ENCODE measurements at regions not wholly inside any gene's neighbourhood (a gene's known extent, or its start where the extent isn't known, plus 50 kb on each side); places are given as distances from the start of the nearest gene placed in this dataset.
"Not testable (repeated sequence)": the region's sequence is repeated elsewhere in the genome, so short reads cannot be mapped to it uniquely, and the experiment has no call there.

- Histone ChIP-seq H2AFZ (ENCODE audit: low read length) (no peak overlapping the region), H4K20me1 (ENCODE audit: insufficient read depth, low read length) (no peaks in the 10 kb centered on the region), H3K36me3 (replicated peaks; ENCODE audit: insufficient read depth, low read length) (no peaks in the 10 kb centered on the region), H3F3A (ENCODE audit: insufficient read depth, low read length) (no peaks in the 10 kb centered on the region), H3K4me2 (ENCODE audit: low read depth, low read length) (no peak overlapping the region), H3K27me3 (replicated peaks; ENCODE audit: insufficient read depth, low read length) (no peaks in the 10 kb centered on the region), H3K9me3 (replicated peaks; ENCODE audit: insufficient read depth, low read length) (no peaks in the 10 kb centered on the region), H3K4me3 (ENCODE audit: low read length) (no peak overlapping the region), H3K4me1 (ENCODE audit: low read length) (no peaks in the 10 kb centered on the region), H3K27ac (ENCODE audit: low read length) (no peak overlapping the region), H3K9ac (ENCODE audit: low read length) (no peak overlapping the region), H3K9me2 (replicated peaks; ENCODE audit: insufficient read depth, low read length) (no peaks in the 10 kb centered on the region), H3K79me2 (ENCODE audit: low read length) (no peaks in the 10 kb centered on the region)
- TF ChIP-seq EZH2phosphoT487 (IDR thresholded peaks at IDR 0.05; ENCODE audit: low read length) (no peak), EZH2 (optimal IDR thresholded peaks at IDR 0.05; ENCODE audit: low read depth, low read length) (no peak), CTCF (IDR thresholded peaks at IDR 0.05; ENCODE audit: low read length) (no peak)
- DNase-seq = peak; percentile 27
Observed at GRCh38 chr4:64095398-64095797, 313.9 kb downstream of the TECRL start.

- no peak for TF ChIP-seq EZH2phosphoT487 (IDR thresholded peaks at IDR 0.05; ENCODE audit: low read length)
Observed at GRCh38 chr4:64079316-64079715, 329.9 kb downstream of the TECRL start.

GRCh38 chr4:64068096-64068495 lies 341.2 kb downstream of the TECRL start:
- Histone ChIP-seq H3K4me2 (ENCODE audit: low read depth, low read length) (no peak overlapping the region), H3F3A (ENCODE audit: insufficient read depth, low read length) (no peaks in the 10 kb centered on the region), H3K9me2 (replicated peaks; ENCODE audit: insufficient read depth, low read length) (no peaks in the 10 kb centered on the region), H4K20me1 (ENCODE audit: insufficient read depth, low read length) (no peaks in the 10 kb centered on the region), H2AFZ (ENCODE audit: low read length) (no peak overlapping the region), H3K9me3 (replicated peaks; ENCODE audit: insufficient read depth, low read length) (no peaks in the 10 kb centered on the region), H3K9ac (ENCODE audit: low read length) (no peak overlapping the region), H3K27ac (ENCODE audit: low read length) (no peak overlapping the region), H3K4me3 (ENCODE audit: low read length) (no peak overlapping the region), H3K4me1 (ENCODE audit: low read length) (no peaks in the 10 kb centered on the region), H3K79me2 (ENCODE audit: low read length) (no peaks in the 10 kb centered on the region), H3K36me3 (replicated peaks; ENCODE audit: insufficient read depth, low read length) (no peaks in the 10 kb centered on the region), H3K27me3 (replicated peaks; ENCODE audit: insufficient read depth, low read length) (no peaks in the 10 kb centered on the region)
- DNase-seq = no peak
- TF ChIP-seq EZH2 (optimal IDR thresholded peaks at IDR 0.05; ENCODE audit: low read depth, low read length) (no peak), EZH2phosphoT487 (IDR thresholded peaks at IDR 0.05; ENCODE audit: low read length) (no peak), CTCF (IDR thresholded peaks at IDR 0.05; ENCODE audit: low read length) (no peak)

More at GRCh38 chr4:64079316-64079715, 329.9 kb downstream of the TECRL start:
- H3K4me2 ChIP-seq (ENCODE audit: low read depth, low read length) = no peak overlapping the region
- H2AFZ ChIP-seq (ENCODE audit: low read length) = no peak overlapping the region
- H3K4me1 ChIP-seq (ENCODE audit: low read length) = no peaks in the 10 kb centered on the region
- H3K79me2 ChIP-seq (ENCODE audit: low read length) = no peaks in the 10 kb centered on the region
- no peaks in the 10 kb centered on the region for H4K20me1 ChIP-seq (ENCODE audit: insufficient read depth, low read length)
- H3K27ac ChIP-seq (ENCODE audit: low read length) = no peak overlapping the region
- H3K9ac ChIP-seq (ENCODE audit: low read length) = no peak overlapping the region
- H3K27me3 ChIP-seq (replicated peaks; ENCODE audit: insufficient read depth, low read length) = no peaks in the 10 kb centered on the region
- no peak for DNase-seq
- no peaks in the 10 kb centered on the region for H3K36me3 ChIP-seq (replicated peaks; ENCODE audit: insufficient read depth, low read length)
- no peaks in the 10 kb centered on the region for H3K9me3 ChIP-seq (replicated peaks; ENCODE audit: insufficient read depth, low read length)
- H3F3A ChIP-seq (ENCODE audit: insufficient read depth, low read length) = no peaks in the 10 kb centered on the region
- no peaks in the 10 kb centered on the region for H3K9me2 ChIP-seq (replicated peaks; ENCODE audit: insufficient read depth, low read length)
- H3K4me3 ChIP-seq (ENCODE audit: low read length) = no peak overlapping the region

GRCh38 chr4:64062991-64063390 lies 346.3 kb downstream of the TECRL start:
- Histone ChIP-seq H3K27me3 (replicated peaks; ENCODE audit: insufficient read depth, low read length) (no peaks in the 10 kb centered on the region), H3K4me1 (ENCODE audit: low read length) (no peaks in the 10 kb centered on the region), H3K9ac (ENCODE audit: low read length) (no peak overlapping the region), H4K20me1 (ENCODE audit: insufficient read depth, low read length) (no peaks in the 10 kb centered on the region), H3K79me2 (ENCODE audit: low read length) (no peaks in the 10 kb centered on the region), H3K9me2 (replicated peaks; ENCODE audit: insufficient read depth, low read length) (no peaks in the 10 kb centered on the region), H3K4me3 (ENCODE audit: low read length) (no peak overlapping the region), H3K27ac (ENCODE audit: low read length) (no peak overlapping the region), H3F3A (ENCODE audit: insufficient read depth, low read length) (no peaks in the 10 kb centered on the region), H2AFZ (ENCODE audit: low read length) (no peak overlapping the region), H3K4me2 (ENCODE audit: low read depth, low read length) (no peak overlapping the region), H3K9me3 (replicated peaks; ENCODE audit: insufficient read depth, low read length) (no peaks in the 10 kb centered on the region), H3K36me3 (replicated peaks; ENCODE audit: insufficient read depth, low read length) (no peaks in the 10 kb centered on the region)
- no peak for DNase-seq
- no peak for TF ChIP-seq CTCF (IDR thresholded peaks at IDR 0.05; ENCODE audit: low read length)
- TF ChIP-seq EZH2phosphoT487 (IDR thresholded peaks at IDR 0.05; ENCODE audit: low read length) = no peak

GRCh38 chr4:64037033-64037432 lies 372.2 kb downstream of the TECRL start:
- not testable (repeated sequence) for H3K9me3 ChIP-seq (replicated peaks; ENCODE audit: insufficient read depth, low read length); H3K27ac ChIP-seq (ENCODE audit: low read length); H3K9me2 ChIP-seq (replicated peaks; ENCODE audit: insufficient read depth, low read length); H3K27me3 ChIP-seq (replicated peaks; ENCODE audit: insufficient read depth, low read length); H3K79me2 ChIP-seq (ENCODE audit: low read length); H3K36me3 ChIP-seq (replicated peaks; ENCODE audit: insufficient read depth, low read length); H3F3A ChIP-seq (ENCODE audit: insufficient read depth, low read length); H2AFZ ChIP-seq (ENCODE audit: low read length); H4K20me1 ChIP-seq (ENCODE audit: insufficient read depth, low read length); H3K9ac ChIP-seq (ENCODE audit: low read length); H3K4me1 ChIP-seq (ENCODE audit: low read length); DNase-seq; H3K4me3 ChIP-seq (ENCODE audit: low read length); H3K4me2 ChIP-seq (ENCODE audit: low read depth, low read length)
